ENCODE measurements at regions not wholly inside any gene's neighbourhood (a gene's known extent, or its start where the extent isn't known, plus 50 kb on each side); places are given as distances from the start of the nearest gene placed in this dataset.

GRCh38 chr14:76672123-76672522, 89.1 kb upstream of the VASH1 start:
- DNase-seq (ENCODE audit: low read depth): no peak
- TF ChIP-seq, protein P1, sequence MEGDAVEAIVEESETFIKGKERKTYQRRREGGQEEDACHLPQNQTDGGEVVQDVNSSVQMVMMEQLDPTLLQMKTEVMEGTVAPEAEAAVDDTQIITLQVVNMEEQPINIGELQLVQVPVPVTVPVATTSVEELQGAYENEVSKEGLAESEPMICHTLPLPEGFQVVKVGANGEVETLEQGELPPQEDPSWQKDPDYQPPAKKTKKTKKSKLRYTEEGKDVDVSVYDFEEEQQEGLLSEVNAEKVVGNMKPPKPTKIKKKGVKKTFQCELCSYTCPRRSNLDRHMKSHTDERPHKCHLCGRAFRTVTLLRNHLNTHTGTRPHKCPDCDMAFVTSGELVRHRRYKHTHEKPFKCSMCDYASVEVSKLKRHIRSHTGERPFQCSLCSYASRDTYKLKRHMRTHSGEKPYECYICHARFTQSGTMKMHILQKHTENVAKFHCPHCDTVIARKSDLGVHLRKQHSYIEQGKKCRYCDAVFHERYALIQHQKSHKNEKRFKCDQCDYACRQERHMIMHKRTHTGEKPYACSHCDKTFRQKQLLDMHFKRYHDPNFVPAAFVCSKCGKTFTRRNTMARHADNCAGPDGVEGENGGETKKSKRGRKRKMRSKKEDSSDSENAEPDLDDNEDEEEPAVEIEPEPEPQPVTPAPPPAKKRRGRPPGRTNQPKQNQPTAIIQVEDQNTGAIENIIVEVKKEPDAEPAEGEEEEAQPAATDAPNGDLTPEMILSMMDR (IDR thresholded peaks at IDR 0.05; ENCODE audit: low read depth, low read length, missing control alignments): no peak
- no peak overlapping the region for H3K4me3 ChIP-seq (ENCODE audit: low read depth, low read length)

DNA sequence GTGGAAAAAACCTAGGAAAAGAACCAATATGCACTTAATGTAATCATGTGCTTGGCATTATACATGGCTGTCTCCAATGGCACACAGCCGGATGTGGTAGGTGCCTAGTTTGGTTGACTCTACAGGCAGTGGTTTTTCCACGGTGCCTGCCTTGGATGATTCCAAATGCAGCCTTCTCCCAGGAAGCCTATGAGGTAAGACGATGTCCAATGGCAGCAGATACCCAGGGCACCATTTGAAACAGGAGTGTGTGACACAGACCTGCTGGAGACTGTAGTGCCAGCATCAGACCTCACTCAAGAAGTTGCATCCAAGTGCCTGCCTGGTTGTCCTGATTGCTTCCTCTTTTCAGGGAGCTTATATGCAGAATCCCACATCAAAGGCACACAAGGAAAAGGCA, 88.0 kb upstream of the VASH1 start:
- H3K4me3 ChIP-seq (ENCODE audit: low read depth, low read length): no peak overlapping the region
- no peak for DNase-seq (ENCODE audit: low read depth)
- TF ChIP-seq, protein P1 (IDR thresholded peaks at IDR 0.05; ENCODE audit: low read depth, low read length, missing control alignments): no peak

DNA sequence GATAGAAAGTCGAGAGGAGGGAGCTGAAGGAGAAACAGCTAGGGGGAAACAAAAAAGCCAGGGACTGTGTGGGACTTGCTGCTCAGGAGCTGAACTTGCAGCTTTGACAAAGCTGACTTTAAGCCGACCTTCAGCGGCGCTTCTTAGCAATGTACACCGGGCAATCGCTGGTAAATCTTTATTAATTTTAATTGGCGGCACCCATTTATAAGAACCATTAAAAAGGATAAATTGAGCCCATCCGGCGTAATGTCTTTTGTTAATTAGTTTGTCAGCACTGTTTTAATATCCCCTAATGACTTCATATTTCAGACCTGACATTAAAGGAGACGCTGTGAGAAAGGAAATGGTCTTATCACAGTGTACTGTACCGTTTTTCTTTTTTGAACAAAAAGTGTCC, 86.2 kb upstream of the VASH1 start:
- no peak for DNase-seq (ENCODE audit: low read depth)
- H3K4me3 ChIP-seq (ENCODE audit: low read depth, low read length): no peak overlapping the region

DNA sequence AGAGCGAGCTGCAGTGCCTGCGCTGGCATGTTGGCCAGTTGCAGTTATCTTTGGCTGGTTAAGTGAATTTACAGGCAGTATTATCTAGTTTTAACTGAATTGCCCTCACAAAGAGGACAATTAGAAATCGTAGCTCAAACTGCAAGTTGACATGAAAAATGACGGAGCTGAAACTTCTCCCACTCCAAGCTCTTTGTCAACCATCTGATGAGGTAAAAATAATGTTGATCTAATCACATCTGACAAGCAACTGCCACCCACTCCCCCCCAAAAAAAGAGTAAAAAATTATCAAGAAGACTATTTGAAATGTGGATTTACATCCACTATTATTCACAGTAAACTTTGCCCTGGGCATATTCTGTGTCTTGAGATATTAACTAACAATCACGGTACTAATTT, 84.7 kb upstream of the VASH1 start:
- H3K4me3 ChIP-seq (ENCODE audit: low read depth, low read length): no peak overlapping the region
- DNase-seq (ENCODE audit: low read depth): no peak
- TF ChIP-seq, protein P1 (IDR thresholded peaks at IDR 0.05; ENCODE audit: low read depth, low read length, missing control alignments): no peak

More for the DNA sequence above, 86.2 kb upstream of the VASH1 start:
- TF ChIP-seq, protein P1 (IDR thresholded peaks at IDR 0.05; ENCODE audit: low read depth, low read length, missing control alignments): no peak

- no peak overlapping the region for H3K4me3 ChIP-seq (ENCODE audit: low read depth, low read length)
- TF ChIP-seq, protein P1 (IDR thresholded peaks at IDR 0.05; ENCODE audit: low read depth, low read length, missing control alignments): no peak
- DNase-seq (ENCODE audit: low read depth): no peak
These were observed 83.6 kb upstream of the VASH1 start for GRCh38 chr14:76677534-76678145.

GRCh38 chr14:76678244-76678800, 82.9 kb upstream of the VASH1 start:
- no peak overlapping the region for H3K4me3 ChIP-seq (ENCODE audit: low read depth, low read length)
- TF ChIP-seq, protein P1 (IDR thresholded peaks at IDR 0.05; ENCODE audit: low read depth, low read length, missing control alignments): no peak
- DNase-seq (ENCODE audit: low read depth): no peak

GRCh38 chr14:76682367-76682766, 78.9 kb upstream of the VASH1 start:
- no peak overlapping the region for H3K4me3 ChIP-seq (ENCODE audit: low read depth, low read length)
- TF ChIP-seq, protein P1 (IDR thresholded peaks at IDR 0.05; ENCODE audit: low read depth, low read length, missing control alignments): no peak

More at GRCh38 chr14:76682367-76682766, 78.9 kb upstream of the VASH1 start:
- DNase-seq (ENCODE audit: low read depth): no peak
